GM18909 (cell line): ENCODE measurements at regions not wholly inside any gene's neighbourhood (a gene's known extent, or its start where the extent isn't known, plus 50 kb on each side); places are given as distances from the start of the nearest gene placed in this dataset.
A peak's percentile ranks its signal among the peaks of the same experiment; 100 is the strongest.
"Not testable (repeated sequence)": the region's sequence is repeated elsewhere in the genome, so short reads cannot be mapped to it uniquely, and the experiment has no call there.

Experiments
- ATAC-seq: cut with Tn5 transposase; IDR thresholded peaks from one replicate; pipeline ENCODE4 v1.9.1; 2021; ENCODE audit warnings: mild to moderate bottlenecking; ENCODE audit not compliant: unreplicated experiment, poor library complexity

GRCh38 chr6:14782921-14783464, 462.9 kb upstream of the JARID2 start:
- ATAC-seq: not testable (repeated sequence)

DNA sequence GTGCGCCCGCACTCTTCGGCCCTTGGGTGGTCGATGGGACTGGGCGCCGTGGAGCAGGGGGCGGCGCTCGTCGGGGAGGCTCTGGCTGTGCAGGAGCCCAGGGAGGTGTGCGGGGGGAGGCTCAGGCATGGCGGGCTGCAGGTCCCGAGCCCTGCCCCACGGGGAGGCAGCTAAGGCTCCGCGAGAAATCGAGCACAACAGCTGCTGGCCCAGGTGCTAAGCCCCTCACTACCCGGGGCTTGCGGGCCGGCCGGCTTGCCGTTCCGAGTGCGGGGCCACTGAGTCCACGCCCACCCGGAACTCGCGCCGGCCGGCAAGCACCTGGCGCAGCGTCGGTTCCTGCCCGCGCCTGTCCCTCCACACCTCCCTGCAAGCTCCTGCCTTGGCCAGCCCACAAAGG, 462.3 kb upstream of the JARID2 start:
- ATAC-seq: no peak

GRCh38 chr6:14784596-14785492, 461.0 kb upstream of the JARID2 start:
- no peak for ATAC-seq

- ATAC-seq: no peak
Measured at GRCh38 chr6:14785493-14785790, 460.4 kb upstream of the JARID2 start.

- ATAC-seq: no peak
Measured at GRCh38 chr6:14786008-14786407, 459.9 kb upstream of the JARID2 start.

DNA sequence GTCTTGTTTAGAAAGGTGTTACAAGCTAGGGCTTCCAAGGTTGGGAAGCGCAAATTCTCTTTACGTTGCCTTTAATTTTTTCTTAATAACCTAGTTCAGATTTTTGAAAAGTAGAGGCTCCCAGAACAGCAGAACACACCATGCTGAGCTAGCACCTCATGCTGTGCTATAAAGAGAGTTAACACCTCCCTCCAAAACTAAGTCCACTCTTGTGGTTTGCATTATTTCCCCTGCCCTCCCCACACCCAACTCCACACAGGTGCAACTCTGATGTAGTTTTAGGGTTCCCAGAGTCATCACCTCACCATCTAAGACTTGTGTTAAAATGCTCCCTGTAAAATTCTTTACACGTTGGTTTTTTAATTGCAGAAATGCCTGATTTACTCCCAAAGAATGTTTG, 459.4 kb upstream of the JARID2 start:
- ATAC-seq: no peak

DNA sequence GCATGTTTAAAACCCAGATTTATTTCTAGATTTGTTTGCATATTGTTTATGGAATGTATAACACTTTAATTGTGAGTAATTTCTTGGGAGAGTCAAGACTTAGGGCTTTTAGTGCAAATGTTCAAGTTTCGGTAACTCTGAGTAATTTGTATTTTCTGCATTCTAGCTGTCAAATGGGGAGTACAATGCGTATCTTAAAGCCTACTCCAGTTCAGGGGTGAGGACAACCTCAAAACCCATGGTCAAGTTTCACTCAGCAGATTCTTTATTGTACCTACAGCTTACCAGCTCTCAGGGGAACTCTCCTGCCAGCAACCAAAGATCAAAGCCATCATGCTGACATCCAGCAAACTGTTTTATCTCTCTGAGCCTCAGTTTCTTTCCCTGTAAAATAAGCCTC, 458.6 kb upstream of the JARID2 start:
- no peak for ATAC-seq

- ATAC-seq: no peak
Measured at GRCh38 chr6:14787677-14788076, 458.2 kb upstream of the JARID2 start.

- ATAC-seq: no peak
Measured at GRCh38 chr6:14789996-14790395, 455.9 kb upstream of the JARID2 start.

DNA sequence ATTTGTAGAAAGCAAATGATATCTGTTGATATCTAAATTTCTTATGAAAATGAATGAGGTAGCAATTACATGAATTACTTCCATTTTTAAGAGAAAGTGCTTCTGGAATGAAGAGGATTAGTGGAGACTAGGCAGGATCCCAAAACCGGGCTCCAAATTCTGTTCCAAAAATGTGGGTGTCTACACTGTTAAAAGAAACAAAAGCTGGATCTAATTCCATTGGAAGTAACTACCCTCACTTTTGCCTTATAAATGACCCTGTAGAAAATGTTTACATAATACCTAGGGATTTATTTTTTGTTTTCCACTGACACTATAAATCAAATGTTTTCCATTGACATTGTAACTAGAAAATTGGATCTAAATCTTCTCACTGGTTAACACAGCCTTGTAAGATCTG, 454.9 kb upstream of the JARID2 start:
- ATAC-seq: no peak

DNA sequence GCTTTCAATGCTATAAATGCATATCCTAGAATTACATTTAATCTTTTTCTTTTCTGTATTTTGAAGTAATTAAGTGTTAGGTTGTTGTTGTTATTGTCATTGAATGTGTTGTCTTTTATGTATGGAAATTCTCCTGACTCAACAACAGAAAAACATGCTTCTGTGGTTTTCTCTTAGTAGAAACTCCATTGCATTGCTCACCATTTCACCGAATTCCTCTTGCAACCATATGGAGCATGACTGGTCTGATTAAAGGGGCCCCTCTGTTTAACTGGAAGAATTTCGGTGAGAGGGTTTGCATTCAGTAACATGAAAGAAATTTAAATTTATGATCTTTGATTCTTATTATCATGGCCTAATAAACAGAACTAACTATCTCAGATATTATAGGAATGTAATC, 454.3 kb upstream of the JARID2 start:
- ATAC-seq: no peak

GRCh38 chr6:14792118-14792955, 453.5 kb upstream of the JARID2 start:
- no peak for ATAC-seq

- ATAC-seq: no peak
Measured at GRCh38 chr6:14795451-14795850, 450.4 kb upstream of the JARID2 start.

DNA sequence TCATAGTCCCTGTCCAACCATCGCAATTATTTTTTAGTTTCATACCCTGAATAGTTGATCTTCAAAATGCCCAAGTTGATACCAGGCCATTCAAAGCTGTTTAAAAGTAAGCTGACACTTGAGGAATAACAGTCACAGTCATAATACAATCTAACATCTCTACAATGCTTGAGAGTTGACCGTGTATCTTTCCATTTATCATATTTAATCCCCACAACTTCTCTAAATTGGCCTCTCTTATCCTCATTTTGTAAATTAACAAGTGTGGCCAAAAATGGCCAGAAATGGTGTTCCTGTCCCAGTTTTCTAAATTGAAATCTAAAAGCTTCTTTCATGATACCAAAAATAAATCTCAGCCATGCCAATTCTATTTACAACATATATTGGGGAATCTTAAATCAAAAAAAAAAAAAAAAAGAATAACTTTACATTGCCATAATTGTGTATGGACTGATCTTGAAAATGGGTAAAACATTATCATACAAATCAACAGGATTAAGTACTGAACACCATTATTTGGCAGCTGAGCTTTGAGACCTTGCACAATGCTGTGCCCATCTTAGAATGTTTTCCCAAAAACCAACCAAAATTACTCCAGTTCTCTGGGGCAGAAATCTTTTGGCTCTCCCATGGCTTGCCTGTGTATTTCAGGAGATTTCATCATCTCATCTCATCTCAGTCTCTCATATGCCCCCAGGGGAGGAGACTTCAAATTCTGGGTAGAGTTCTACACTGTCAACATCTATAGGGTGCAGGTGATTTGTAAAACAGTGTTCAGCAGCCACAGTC, 448.7 kb upstream of the JARID2 start:
- ATAC-seq: no peak

DNA sequence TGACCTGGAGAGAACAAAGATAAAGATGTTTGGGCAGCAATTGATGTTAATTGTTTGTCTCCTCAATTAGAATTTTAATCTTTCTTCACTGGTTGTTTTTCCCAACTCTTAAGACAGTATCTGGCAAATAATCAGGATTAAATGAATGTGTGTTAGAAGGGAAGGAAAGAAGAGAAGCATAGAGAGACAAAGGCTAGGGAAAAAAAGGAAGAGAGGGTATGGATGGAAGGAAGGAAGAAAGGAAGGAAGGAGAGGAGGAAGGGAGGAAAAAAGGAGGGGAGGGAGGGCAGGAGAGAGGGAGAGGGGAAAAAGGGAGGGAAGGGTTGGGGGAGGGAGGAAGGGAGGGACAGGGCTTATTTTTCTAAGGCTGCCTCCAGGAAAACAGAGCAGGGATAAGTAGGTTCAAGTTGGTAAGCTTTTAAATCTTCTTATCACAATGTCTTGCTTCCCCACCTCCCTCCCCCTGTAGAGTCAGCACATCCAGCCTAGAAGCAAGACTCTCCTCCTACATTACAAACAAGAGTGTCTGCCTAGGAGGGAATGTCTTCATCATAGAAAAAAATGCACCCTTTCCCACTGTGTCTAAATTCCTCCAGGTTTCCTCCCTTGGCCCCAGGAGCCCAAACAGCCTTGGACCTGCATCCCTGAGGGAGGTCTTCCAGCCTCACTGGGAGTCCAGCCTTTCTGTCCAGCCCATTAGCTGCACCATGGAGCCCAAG, 447.8 kb upstream of the JARID2 start:
- ATAC-seq: no peak

DNA sequence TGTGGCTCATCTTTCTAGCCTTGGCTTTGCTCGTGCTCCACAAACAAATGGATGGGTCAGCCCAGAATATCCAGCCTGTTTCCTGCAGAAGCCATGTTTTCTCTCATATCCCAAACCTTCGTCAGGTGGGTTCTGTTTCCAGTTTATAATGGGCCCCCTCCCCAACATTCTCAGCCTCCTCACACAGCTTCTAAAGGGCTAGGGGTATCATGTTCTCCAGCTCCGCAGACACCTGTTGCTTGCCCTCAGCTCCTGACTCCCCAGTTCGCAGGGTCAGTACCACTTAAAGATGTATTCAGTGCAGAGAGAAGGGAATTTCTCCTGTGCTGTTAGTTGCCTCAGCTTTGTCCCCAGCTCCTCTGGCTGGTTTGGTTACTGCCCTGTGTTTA, 447.3 kb upstream of the JARID2 start:
- no peak for ATAC-seq

GRCh38 chr6:14798996-14799588, 446.8 kb upstream of the JARID2 start:
- no peak for ATAC-seq

DNA sequence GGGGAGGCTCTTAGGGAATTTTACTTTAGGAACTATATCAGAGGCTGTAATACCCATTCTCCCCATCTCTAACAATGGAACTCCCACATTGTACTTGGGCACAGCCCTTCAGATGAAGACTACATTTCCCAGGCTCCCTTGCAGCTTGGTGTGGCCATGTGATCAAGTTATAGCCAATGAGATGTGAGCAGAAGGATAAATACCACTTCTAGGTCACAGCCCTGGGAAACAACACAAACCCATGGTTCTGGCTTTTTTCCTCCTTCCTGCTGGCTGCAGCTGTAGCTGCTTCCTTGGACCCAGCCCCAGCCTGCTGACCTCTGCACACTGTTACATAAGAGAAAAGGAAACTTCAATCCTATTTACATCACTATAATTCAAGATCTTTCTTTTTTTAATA, 445.9 kb upstream of the JARID2 start:
- peak; percentile 66 for ATAC-seq

DNA sequence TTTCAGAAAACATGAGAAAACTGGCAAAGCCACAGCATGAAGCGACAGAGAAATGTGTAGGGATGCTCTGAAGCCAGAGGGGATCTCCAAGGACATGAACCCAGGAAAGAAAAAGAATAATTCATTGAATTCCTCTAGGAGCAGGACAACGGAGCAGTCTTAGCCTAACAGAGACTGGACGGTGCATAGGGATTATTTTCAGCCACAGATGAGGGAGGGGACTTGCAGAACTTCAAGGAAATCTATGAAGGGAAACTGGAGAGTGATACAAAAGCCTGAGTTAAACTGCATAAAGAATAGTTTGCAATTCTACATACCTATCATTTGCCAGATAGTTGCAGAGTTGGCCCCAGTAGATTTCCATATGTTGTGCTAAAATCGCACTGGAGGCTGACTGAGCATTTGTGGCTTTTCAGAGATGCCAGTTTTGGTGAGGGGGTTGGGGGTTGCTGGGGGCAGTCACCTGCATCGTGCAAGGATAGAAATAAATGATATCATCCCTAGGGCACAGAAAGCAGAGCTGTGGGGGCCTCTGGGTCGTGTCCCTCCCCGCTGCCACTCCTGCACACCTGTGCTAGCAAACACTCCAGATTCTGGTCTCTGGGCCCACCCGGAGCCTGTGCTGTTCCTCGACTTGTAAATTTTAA, 443.2 kb upstream of the JARID2 start:
- no peak for ATAC-seq
